Natural killer cell (primary cell): ENCODE measurements at regions not wholly inside any gene's neighbourhood (a gene's known extent, or its start where the extent isn't known, plus 50 kb on each side); places are given as distances from the start of the nearest gene placed in this dataset.

Experiments used
- ATAC-seq, 3 donors: fragments of 150-1000 bp in 2 of 3; fragments of 200-7000 bp in 1 of 3; cut with Tn5 transposase; 1 replicate in 1 of 3; 2 replicates in 2 of 3; pipeline ENCODE4 v1.10.0; 2021; ENCODE audit warnings: mild to moderate bottlenecking in 2 of 3, moderate library complexity in 2 of 3
- DNase-seq, 2 donors: peaks; one replicate each; pipeline versions ENCODE4 v3.0.0 to v3.0.0-alpha.2; 2013 to 2021; ENCODE audit warnings: mixed read lengths in 1 of 2
- H3K27ac ChIP-seq: one replicate; pipeline ENCODE4 v1.5.1; 2013; ENCODE audit warnings: mild to moderate bottlenecking, low read length
- H3K27me3 ChIP-seq: one replicate; pipeline ENCODE4 v1.6.1; 2013; ENCODE audit warnings: low read length; ENCODE audit not compliant: control insufficient read depth, insufficient read depth
- H3K36me3 ChIP-seq: one replicate; pipeline ENCODE4 v1.6.1; 2013; ENCODE audit warnings: low read length; ENCODE audit not compliant: control insufficient read depth, insufficient read depth
- H3K4me1 ChIP-seq: one replicate; pipeline ENCODE4 v1.6.1; 2013; ENCODE audit warnings: low read length; ENCODE audit not compliant: control insufficient read depth, insufficient read depth
- H3K4me3 ChIP-seq: one replicate; pipeline ENCODE4 v1.5.1; 2013; ENCODE audit warnings: low read length
- H3K9me3 ChIP-seq: one replicate; pipeline ENCODE4 v1.6.1; 2013; ENCODE audit warnings: low read length; ENCODE audit not compliant: control insufficient read depth, insufficient read depth
- H3K27ac Mint-ChIP-seq, 2 donors: one replicate each; pipeline ENCODE4 v1.8.0; 2022; ENCODE audit warnings: mild to moderate bottlenecking in 2 of 2, mixed read lengths in 2 of 2, moderate library complexity in 1 of 2
- H3K27me3 Mint-ChIP-seq, 2 donors: one replicate each; pipeline ENCODE4 v1.8.0; 2022; ENCODE audit warnings: low read depth in 2 of 2, mixed read lengths in 2 of 2
- H3K36me3 Mint-ChIP-seq: one replicate; pipeline ENCODE4 v1.8.0; 2022; ENCODE audit warnings: mixed read lengths
- H3K4me1 Mint-ChIP-seq, 2 donors: one replicate each; pipeline ENCODE4 v1.8.0; 2022; ENCODE audit warnings: mixed read lengths in 2 of 2
- H3K4me3 Mint-ChIP-seq: one replicate; pipeline ENCODE4 v1.8.0; 2022; ENCODE audit warnings: mild to moderate bottlenecking, moderate library complexity, mixed read lengths
- H3K9me3 Mint-ChIP-seq, 2 donors: one replicate each; pipeline ENCODE4 v1.8.0; 2022; ENCODE audit warnings: mixed read lengths in 2 of 2
- CTCF ChIP-seq: fragments of 200-600 bp; IDR thresholded peaks from one replicate; pipeline ENCODE4 v1.8.0; 2022; ENCODE audit warnings: antibody characterized with exemption
- WGBS: methylation state at CpG from one replicate; pipeline ENCODE4 v1.1.7; 2013; ENCODE audit warnings: missing lambda C conversion rate; ENCODE audit not compliant: insufficient coverage; 5-methylcytosine and 5-hydroxymethylcytosine counted together
- intact Hi-C: fragments of 100-400 bp; cut with micrococcal nuclease; formaldehyde crosslinking; loops from one replicate; pipeline ENCODE4 v1.14.2; 2022

DNA sequence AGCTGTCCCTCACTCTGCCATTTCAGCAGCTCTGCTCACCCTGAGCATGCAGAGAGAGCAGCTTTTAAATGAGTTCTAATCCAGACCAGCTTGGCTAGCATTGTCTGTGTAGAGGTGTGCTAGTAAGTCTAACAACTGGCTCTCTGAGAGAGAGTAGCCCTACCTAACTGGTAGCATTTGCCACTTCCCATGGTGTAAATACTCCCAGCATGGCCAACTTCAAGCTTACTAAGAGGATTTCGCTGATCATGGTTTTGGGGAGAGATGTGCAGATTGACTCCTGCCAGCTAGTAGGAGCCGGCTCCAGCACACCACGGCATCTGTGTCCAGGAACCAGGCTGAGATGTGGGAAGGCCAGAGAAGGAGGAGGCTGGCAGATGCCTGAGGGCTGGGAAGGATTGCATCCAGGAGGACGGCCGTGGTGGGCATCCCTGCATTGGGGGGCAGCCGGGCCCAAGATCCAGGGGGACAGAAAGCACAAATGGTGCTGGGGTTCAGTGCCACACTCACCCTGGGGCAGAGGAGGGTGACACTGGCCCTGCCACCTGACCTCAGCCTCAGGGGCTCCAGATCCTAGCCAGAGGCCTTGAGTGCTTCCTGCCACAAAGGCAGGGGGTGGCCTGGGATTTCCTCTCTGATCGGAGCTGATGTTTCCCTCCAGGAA is 394.9 kb upstream of the TNRC6C start:
- Mint-ChIP-seq H3K9me3 (no peaks in the 10 kb centered on the region), H3K4me3 (no peak overlapping the region), H3K36me3 (no peaks in the 10 kb centered on the region), H3K27me3 (peaks cover 0 to 5% of the 10 kb centered on the region in 2 donors), H3K4me1 (no peaks in the 10 kb centered on the region), H3K27ac (no peak overlapping the region)
- no peak for TF ChIP-seq CTCF
- Histone ChIP-seq H3K27me3 (no peaks in the 10 kb centered on the region), H3K36me3 (no peaks in the 10 kb centered on the region), H3K4me1 (no peaks in the 10 kb centered on the region), H3K9me3 (no peaks in the 10 kb centered on the region), H3K27ac (no peak overlapping the region), H3K4me3 (no peak overlapping the region)
- no peak for DNase-seq
- intact Hi-C loops: no loop called here
- 67% methylated on average over 7 of the region's 7 CpGs for WGBS
- ATAC-seq: no peak

DNA sequence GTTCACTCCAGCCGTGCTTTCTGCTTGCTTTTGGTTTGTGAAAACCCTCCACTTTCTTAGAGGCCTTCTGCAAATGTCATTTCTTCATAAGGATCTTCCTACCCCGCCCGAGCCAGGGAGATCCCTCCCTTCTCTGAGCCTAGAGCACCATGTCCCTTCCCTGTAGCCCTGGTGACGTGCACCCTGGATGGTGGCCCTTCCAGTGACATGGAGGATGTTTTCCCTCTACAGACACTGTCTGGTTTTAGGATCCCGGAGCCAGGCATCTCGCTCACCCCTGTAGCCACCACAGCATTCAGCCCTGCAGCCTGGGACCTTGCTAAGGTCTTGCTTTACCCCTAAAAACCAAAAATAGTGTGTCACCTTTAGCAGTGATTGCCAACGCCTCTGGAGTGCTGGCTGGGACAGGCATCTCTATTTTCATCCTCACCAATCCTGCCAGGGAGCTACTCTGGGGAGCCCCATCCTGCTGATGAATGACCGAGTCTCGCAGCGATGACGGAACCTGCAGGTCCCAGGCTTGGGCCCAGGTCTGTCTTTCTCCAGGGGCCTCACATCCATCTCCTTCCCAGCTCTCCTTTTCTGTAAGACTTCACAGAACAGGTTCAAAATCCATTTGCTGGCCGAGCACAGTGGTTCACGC is 394.1 kb upstream of the TNRC6C start:
- no peak overlapping the region for H3K4me3 Mint-ChIP-seq
- no peak for ATAC-seq
- Histone ChIP-seq H3K27ac (no peak overlapping the region), H3K4me3 (no peak overlapping the region), H3K27me3 (no peaks in the 10 kb centered on the region), H3K4me1 (no peaks in the 10 kb centered on the region), H3K9me3 (no peaks in the 10 kb centered on the region), H3K36me3 (no peaks in the 10 kb centered on the region)
- no peak overlapping the region for H3K27ac Mint-ChIP-seq
- peaks cover 0 to 6% of the 10 kb centered on the region in 2 donors for H3K27me3 Mint-ChIP-seq
- no peaks in the 10 kb centered on the region for H3K36me3 Mint-ChIP-seq
- WGBS: 91% methylated on average over 13 of the region's 13 CpGs
- H3K4me1 Mint-ChIP-seq: no peaks in the 10 kb centered on the region
- intact Hi-C loops: no loop called here
- no peak for TF ChIP-seq CTCF
- H3K9me3 Mint-ChIP-seq: no peaks in the 10 kb centered on the region
- no peak for DNase-seq

DNA sequence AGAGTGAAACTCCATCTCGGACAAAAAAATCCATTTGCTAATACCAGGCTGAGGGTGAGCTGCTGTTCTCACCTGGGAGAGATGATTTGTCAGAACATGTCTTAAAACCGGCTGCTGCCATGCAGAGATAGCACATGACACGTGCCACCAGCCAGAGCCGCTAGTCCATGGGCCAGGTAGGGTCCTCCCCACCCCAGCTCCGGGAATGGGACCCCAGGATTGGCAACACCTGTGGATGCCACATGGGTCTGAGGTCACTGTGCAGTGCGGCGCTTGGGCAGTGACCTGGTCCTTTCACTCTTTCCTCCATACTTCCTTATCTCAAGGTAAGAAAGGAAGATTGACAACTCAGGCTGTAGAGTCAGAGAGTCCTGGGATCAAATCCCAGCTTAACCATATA is 393.3 kb upstream of the TNRC6C start:
- H3K4me1 ChIP-seq: no peaks in the 10 kb centered on the region
- H3K36me3 ChIP-seq: no peaks in the 10 kb centered on the region
- ATAC-seq: no peak
- H3K36me3 Mint-ChIP-seq: no peaks in the 10 kb centered on the region
- H3K4me3 Mint-ChIP-seq: no peak overlapping the region
- no peak overlapping the region for H3K4me3 ChIP-seq
- no peak for DNase-seq
- 93% methylated on average over 7 of the region's 7 CpGs for WGBS
- H3K27me3 Mint-ChIP-seq: peaks cover 0 to 2% of the 10 kb centered on the region in 2 donors
- no peak for TF ChIP-seq CTCF
- H3K27me3 ChIP-seq: no peaks in the 10 kb centered on the region
- no peaks in the 10 kb centered on the region for H3K4me1 Mint-ChIP-seq
- H3K9me3 ChIP-seq: no peaks in the 10 kb centered on the region
- H3K9me3 Mint-ChIP-seq: no peaks in the 10 kb centered on the region
- intact Hi-C loops: no loop called here
- no peak overlapping the region for H3K27ac Mint-ChIP-seq
- no peak overlapping the region for H3K27ac ChIP-seq

- ATAC-seq (no peak), DNase-seq (no peak)
- Histone ChIP-seq H3K4me1 (peaks cover 5% of the 10 kb centered on the region), H3K27me3 (peaks cover 6% of the 10 kb centered on the region), H3K36me3 (no peaks in the 10 kb centered on the region), H3K27ac (no peak overlapping the region), H3K9me3 (no peaks in the 10 kb centered on the region), H3K4me3 (no peak overlapping the region)
- intact Hi-C loops: no loop called here
- Mint-ChIP-seq H3K27me3 (peaks cover 0 to 2% of the 10 kb centered on the region in 2 donors), H3K4me3 (no peak overlapping the region), H3K27ac (no peak overlapping the region), H3K9me3 (no peaks in the 10 kb centered on the region), H3K4me1 (no peaks in the 10 kb centered on the region), H3K36me3 (no peaks in the 10 kb centered on the region)
- WGBS: 66% methylated on average over 7 of the region's 7 CpGs
- TF ChIP-seq CTCF: no peak
These were observed 392.4 kb upstream of the TNRC6C start for GRCh38 chr17:77566151-77566550.
